ENCODE measurements at regions not wholly inside any gene's neighbourhood (a gene's known extent, or its start where the extent isn't known, plus 50 kb on each side); places are given as distances from the start of the nearest gene placed in this dataset.
"Not testable (repeated sequence)": the region's sequence is repeated elsewhere in the genome, so short reads cannot be mapped to it uniquely, and the experiment has no call there.

- peak; percentile 87 for DNase-seq
These were observed 133.4 kb downstream of the SLC1A3 start for GRCh38 chr5:36739751-36740221.

DNA sequence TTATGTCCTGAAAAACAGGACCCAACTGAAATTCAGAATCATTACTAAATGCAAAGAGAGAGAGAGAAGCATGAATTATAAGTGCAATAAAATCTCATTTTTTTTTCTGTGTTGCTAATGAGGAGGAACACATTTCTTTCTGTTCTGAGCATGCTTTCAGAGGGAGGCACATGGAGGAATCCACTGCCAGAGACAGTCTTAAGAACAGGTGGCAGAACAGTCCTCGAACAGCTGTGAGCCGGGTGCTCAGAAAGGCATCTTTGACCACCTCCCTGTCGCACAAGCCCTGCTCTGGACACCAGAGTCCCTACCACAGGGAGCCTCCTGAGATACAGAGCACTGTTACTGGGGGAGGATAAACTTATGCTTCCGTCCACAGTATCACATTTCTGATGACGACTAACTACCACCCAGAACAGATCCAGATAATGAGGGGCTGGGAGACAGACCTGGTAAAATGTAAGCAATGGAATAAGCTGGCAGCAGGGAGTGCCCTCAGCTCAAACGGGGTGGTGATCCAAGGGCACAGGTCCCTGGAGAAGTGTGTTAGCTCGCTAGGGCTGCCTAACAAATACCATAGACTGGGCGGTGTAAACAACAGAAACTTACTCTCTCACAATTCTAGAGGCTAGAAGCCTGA, 134.0 kb downstream of the SLC1A3 start:
- peak; percentile 93 for DNase-seq

- DNase-seq, result no peak
These were observed 134.7 kb downstream of the SLC1A3 start for GRCh38 chr5:36741128-36741527.

- peak; percentile 86 for DNase-seq
These were observed 132.4 kb upstream of the NIPBL start for GRCh38 chr5:36743891-36744772.

DNA sequence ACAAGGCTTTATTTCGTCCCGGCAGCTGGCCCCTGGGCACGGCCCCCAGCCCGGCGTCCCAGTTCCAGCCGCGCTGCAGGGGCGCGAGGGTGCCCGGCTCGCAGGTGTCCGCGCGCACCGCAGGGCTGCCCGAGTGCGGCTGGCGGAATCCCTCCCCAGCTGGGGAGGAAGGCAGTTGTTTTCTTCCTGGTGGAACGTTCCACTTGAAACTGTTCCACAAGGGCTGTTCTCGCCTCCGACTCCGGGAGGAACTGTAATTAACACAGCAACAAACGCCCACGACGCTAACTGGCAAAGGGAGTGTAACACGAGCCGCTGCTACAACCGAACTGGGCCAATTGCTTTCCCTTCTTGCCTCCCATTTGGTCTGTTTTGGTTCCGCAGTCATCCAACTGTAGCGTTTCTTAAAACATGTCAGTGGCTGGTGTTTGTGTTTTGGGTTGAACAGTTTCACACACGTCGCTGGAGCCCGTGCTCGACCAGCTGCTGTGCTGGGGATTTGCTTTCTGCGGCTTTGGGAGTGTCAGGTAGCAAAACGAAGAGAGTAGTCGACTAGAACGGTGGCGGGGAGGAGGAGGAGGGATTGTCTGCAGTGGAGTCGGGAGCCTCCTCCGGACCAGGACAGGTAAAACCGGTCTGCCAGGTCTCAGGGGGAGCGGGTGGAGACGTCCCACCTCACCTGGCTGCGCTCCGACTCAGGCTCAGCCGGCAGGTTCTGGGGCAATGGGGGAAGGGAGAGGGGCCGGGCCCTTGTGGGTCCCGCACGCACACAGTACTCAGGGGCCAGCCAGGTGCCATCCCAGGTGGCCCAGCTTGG, 131.6 kb upstream of the NIPBL start:
- DNase-seq, result no peak

DNA sequence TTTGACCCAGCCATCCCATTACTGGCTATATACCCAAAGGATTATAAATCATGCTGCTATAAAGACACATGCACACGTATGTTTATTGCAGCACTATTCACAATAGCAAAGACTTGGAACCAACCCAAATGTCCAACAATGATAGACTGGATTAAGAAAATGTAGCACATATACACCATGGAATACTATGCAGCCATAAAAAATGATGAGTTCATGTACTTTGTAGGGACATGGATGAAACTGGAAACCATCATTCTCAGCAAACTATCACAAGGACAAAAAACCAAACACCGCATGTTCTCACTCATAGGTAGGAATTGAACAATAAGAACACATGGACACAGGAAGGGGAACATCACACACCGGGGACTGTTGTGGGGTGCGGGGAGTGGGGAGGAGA, 128.8 kb upstream of the NIPBL start:
- DNase-seq, result not testable (repeated sequence)

- no peak for DNase-seq
These were observed 124.7 kb upstream of the NIPBL start for GRCh38 chr5:36751886-36752285.

GRCh38 chr5:36755342-36755741, 121.2 kb upstream of the NIPBL start:
- no peak for DNase-seq

- DNase-seq, result no peak
These were observed 120.6 kb upstream of the NIPBL start for GRCh38 chr5:36755920-36756488.

- DNase-seq, result no peak
These were observed 119.7 kb upstream of the NIPBL start for GRCh38 chr5:36756848-36757247.

GRCh38 chr5:36759117-36759516, 117.5 kb upstream of the NIPBL start:
- DNase-seq, result no peak

DNA sequence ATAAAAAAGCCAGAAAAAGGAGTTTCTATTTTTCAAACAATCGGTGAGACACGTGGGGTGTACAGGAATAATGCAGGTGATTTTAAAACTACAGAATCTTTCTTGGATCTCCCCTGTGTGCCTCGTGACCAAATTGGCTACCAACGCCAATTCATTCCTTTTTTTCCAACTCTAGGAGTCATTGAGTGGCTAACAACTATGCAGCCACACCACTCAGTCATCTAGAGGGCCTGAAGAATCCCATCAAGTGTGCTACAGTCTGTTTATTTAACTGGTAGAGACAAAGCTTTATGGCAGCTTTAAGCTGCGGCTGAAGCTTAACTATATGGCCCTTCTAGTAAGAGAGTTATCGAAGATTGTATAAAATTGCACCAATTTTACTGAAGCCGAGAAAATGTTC, 113.1 kb upstream of the NIPBL start:
- DNase-seq, result no peak

GRCh38 chr5:36765876-36766275, 110.7 kb upstream of the NIPBL start:
- DNase-seq, result no peak

DNA sequence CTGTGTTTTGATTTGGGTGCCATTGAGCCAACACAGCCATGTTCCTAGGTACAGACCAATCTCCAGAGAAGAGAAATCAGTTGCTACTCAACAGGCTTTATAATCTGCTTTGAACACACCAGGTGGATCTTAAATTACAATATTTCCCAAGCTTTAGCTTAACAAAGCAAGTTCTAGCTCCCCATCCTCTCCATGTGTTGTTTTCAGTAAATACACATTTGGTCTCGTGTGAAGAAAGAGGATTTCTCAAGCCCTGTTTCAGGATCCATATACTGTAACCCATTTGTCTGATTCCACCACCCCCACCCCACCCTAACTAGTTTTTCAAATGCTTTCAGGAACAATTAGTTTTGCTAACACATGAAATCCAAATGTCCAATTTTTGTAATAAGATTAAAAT, 109.6 kb upstream of the NIPBL start:
- DNase-seq, result no peak

DNA sequence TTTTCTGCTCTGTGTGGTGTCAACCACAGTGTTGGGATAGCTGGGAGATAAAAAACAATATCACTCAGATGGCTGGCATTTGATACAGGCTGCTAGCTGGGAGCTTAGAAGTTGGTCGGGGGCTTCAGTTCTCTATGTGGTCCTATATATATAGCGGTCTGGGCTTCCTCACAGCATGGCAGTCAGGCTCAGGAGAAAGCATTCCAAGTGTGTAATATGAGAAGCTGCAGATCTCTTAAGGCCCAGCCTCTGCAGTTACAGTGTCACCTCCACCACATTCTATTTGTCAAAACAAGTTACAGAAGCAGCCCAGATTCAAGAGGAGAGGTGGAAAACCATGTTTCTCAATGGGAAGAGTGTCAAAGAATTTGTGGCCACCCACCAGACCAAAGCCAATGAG, 108.1 kb upstream of the NIPBL start:
- no peak for DNase-seq

DNA sequence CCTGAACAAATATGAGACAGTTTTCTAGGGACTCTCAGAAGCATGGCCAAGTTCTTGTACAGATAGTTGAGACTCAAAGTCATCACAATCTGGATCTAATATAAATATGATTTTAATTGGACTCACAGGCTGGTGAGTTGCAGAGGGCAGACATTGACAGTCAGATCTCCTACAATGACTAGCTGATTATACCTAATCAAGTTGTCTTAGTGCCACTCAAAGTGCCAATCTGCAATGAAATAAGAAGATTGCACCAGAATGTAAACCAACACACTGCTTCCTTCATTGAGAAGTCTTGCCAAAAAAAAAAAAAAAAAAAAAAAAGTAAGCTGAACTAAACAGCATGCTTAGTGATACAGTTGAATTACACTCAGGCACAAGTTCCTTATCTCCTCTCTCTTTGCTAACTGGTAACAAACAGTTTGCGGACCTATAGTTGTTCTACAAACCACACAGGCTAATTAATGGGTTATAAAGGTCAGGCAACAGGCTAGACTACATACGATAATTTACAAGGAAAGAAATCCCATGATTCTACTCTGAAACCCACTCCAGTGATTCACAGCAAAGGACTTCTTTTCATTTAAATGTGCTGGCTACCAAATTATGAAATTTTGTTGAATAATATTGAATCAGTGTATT, 107.3 kb upstream of the NIPBL start:
- no peak for DNase-seq

DNA sequence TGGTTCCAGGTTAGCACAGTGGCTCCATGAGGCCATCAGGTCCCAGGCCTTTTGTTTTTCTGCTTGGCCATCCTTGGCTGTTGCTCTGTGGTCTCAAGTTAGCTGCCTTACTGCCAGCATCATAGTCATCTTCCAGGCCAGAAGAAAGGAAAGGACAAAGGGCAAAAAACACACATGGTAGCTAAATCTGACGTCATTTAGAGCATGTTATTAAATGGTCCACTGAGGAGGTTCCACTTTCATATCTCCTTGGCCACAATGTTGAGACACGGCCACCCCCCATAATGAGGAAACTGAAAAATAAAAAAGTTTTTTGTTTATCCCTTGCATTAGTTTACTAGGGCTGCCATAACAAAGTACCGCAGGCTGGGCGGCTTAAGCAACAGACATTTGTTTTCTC, 106.4 kb upstream of the NIPBL start:
- DNase-seq, result no peak

GRCh38 chr5:36772276-36773140, 104.1 kb upstream of the NIPBL start:
- DNase-seq, result no peak

- no peak for DNase-seq
These were observed 99.3 kb upstream of the NIPBL start for GRCh38 chr5:36777105-36777757.

DNA sequence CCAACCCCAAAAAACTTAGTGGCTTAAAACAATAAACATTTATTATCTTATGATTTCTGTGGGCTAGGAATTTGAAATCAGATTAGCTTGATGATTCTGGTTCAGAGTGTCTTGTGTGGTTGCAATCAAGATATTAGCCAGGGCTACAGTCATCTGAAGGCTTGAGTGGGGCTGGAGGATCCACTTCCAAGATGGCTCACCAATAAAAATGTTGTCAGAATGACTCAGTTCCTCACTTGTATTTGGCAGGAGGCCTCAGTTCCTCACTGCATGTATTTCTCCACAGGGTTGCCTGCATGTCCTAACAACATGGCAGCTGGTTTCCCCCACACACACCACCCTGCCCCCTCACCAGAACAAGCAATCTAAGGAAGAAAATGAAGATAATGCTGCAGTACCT, 98.2 kb upstream of the NIPBL start:
- no peak for DNase-seq

- DNase-seq, result not testable (repeated sequence)
These were observed 94.0 kb upstream of the NIPBL start for GRCh38 chr5:36782612-36783011.
